Kidney (tissue), 13 donors: ENCODE measurements at regions not wholly inside any gene's neighbourhood (a gene's known extent, or its start where the extent isn't known, plus 50 kb on each side); places are given as distances from the start of the nearest gene placed in this dataset.
A peak's percentile ranks its signal among the peaks of the same experiment; 100 is the strongest.

Experiments
- DNase-seq, 5 donors: peaks; one replicate each; pipeline ENCODE4 v3.0.0-alpha.2; 2013 to 2020
- FAIRE-seq: peaks from 2 replicates; lab custom pipeline; 2012; peaks lifted over from hg19 to GRCh38; lab: Jason Lieb, UNC
- H3K27ac ChIP-seq, 2 donors: one replicate each; pipeline ENCODE4 v1.7.0; 2013; ENCODE audit warnings: low read depth in 2 of 2, low read length in 2 of 2, inconsistent platforms in 1 of 2
- H3K27me3 ChIP-seq: one replicate; pipeline ENCODE4 v1.7.1; 2013; ENCODE audit warnings: low read length, inconsistent platforms; ENCODE audit not compliant: control insufficient read depth, insufficient read depth
- H3K36me3 ChIP-seq, 3 donors: one replicate each; pipeline versions ENCODE4 v1.7.0 to v1.7.1; 2013; ENCODE audit warnings: low read length in 3 of 3, control low read depth in 1 of 3, inconsistent platforms in 1 of 3; ENCODE audit not compliant: insufficient read depth in 3 of 3, control insufficient read depth in 2 of 3
- H3K4me1 ChIP-seq, 3 donors: one replicate each; pipeline versions ENCODE4 v1.7.0 to v1.7.1; 2013; ENCODE audit warnings: low read length in 3 of 3, inconsistent platforms in 1 of 3, low read depth in 1 of 3; ENCODE audit not compliant: control insufficient read depth in 2 of 3, insufficient read depth in 2 of 3
- H3K4me3 ChIP-seq, 3 donors: one replicate each; pipeline versions ENCODE4 v1.7.0 to v1.8.1; 2013; ENCODE audit warnings: low read length in 3 of 3, control low read depth in 1 of 3, inconsistent platforms in 1 of 3
- H3K9ac ChIP-seq, 3 donors: one replicate each; pipeline versions ENCODE4 v1.7.0 to v1.7.1; 2013; ENCODE audit warnings: low read length in 3 of 3, control low read depth in 1 of 3, inconsistent platforms in 1 of 3
- H3K9me3 ChIP-seq, 3 donors: one replicate each; pipeline versions ENCODE4 v1.7.0 to v1.7.1; 2013; ENCODE audit warnings: low read length in 3 of 3, control low read depth in 1 of 3, inconsistent platforms in 1 of 3; ENCODE audit not compliant: control insufficient read depth in 2 of 3, insufficient read depth in 1 of 3
- CTCF ChIP-seq: IDR thresholded peaks from 3 replicates; pipeline ENCODE4 v1.5.1; 2012; ENCODE audit warnings: mild to moderate bottlenecking, moderate library complexity, borderline replicate concordance; ENCODE audit not compliant: insufficient read depth; ENCODE audit errors: extremely low read depth
- intact Hi-C: fragments of 100-400 bp; cut with DNase I; formaldehyde crosslinking; loops from one replicate; pipeline ENCODE4 v1.11.1; 2022
- donor health status: control.
- donor health status: control.
- donor health status: control.
- donor health status: control.
- donor health status: control.
- donor health status: DM: yes; HTN: yes; CAD: no.
- donor health status: Normal renal cell carcinoma (clear cell type).

- intact Hi-C loops = no loop called here
- DNase-seq (no peak), FAIRE-seq (no peak)
- Histone ChIP-seq H3K4me1 (no peaks in the 10 kb centered on the region), H3K9ac (no peak overlapping the region), H3K27me3 (no peaks in the 10 kb centered on the region), H3K9me3 (no peaks in the 10 kb centered on the region), H3K4me3 (no peak overlapping the region), H3K36me3 (no peaks in the 10 kb centered on the region), H3K27ac (no peak overlapping the region)
- TF ChIP-seq CTCF = no peak
Observed at GRCh38 chr11:92104349-92104748, 120.3 kb upstream of the FAT3 start.

GRCh38 chr11:92101920-92102319 is 122.7 kb upstream of the FAT3 start:
- DNase-seq (peak in 1 of 5 donors; percentile 5), FAIRE-seq (no peak)
- no peak overlapping the region for H3K9ac ChIP-seq
- no peak overlapping the region for H3K27ac ChIP-seq
- no peak overlapping the region for H3K4me3 ChIP-seq
- no peaks in the 10 kb centered on the region for H3K27me3 ChIP-seq
- TF ChIP-seq CTCF = no peak
- H3K4me1 ChIP-seq = no peaks in the 10 kb centered on the region
- intact Hi-C loops = no loop called here
- no peaks in the 10 kb centered on the region for H3K36me3 ChIP-seq
- H3K9me3 ChIP-seq = no peaks in the 10 kb centered on the region

GRCh38 chr11:92099183-92099582 is 125.4 kb upstream of the FAT3 start:
- no peaks in the 10 kb centered on the region for H3K27me3 ChIP-seq
- H3K4me3 ChIP-seq = no peak overlapping the region
- FAIRE-seq = no peak
- no peak for DNase-seq
- no peak overlapping the region for H3K27ac ChIP-seq
- H3K9ac ChIP-seq = no peak overlapping the region
- intact Hi-C loops = no loop called here
- no peaks in the 10 kb centered on the region for H3K9me3 ChIP-seq
- H3K36me3 ChIP-seq = no peaks in the 10 kb centered on the region
- no peaks in the 10 kb centered on the region for H3K4me1 ChIP-seq
- no peak for TF ChIP-seq CTCF

- TF ChIP-seq CTCF = no peak
- Histone ChIP-seq H3K27me3 (no peaks in the 10 kb centered on the region), H3K4me1 (no peaks in the 10 kb centered on the region), H3K4me3 (no peak overlapping the region), H3K9ac (no peak overlapping the region), H3K9me3 (no peaks in the 10 kb centered on the region), H3K36me3 (no peaks in the 10 kb centered on the region), H3K27ac (no peak overlapping the region)
- intact Hi-C loops = no loop called here
- DNase-seq (no peak), FAIRE-seq (no peak)
Observed at GRCh38 chr11:92098172-92098571, 126.4 kb upstream of the FAT3 start.
